GM18520 (cell line): ENCODE measurements at regions not wholly inside any gene's neighbourhood (a gene's known extent, or its start where the extent isn't known, plus 50 kb on each side); places are given as distances from the start of the nearest gene placed in this dataset.
A peak's percentile ranks its signal among the peaks of the same experiment; 100 is the strongest.
"Not testable (repeated sequence)": the region's sequence is repeated elsewhere in the genome, so short reads cannot be mapped to it uniquely, and the experiment has no call there.

Experiments
- ATAC-seq: cut with Tn5 transposase; IDR thresholded peaks from one replicate; pipeline ENCODE4 v1.9.1; 2021; ENCODE audit not compliant: unreplicated experiment

- ATAC-seq, result not testable (repeated sequence)
Observed at GRCh38 chr2:212786088-212786487, 247.5 kb upstream of the ERBB4 start.

- ATAC-seq, result peak; percentile 40
Observed at GRCh38 chr2:212777020-212777491, 238.5 kb upstream of the ERBB4 start.

- ATAC-seq, result no peak
Observed at GRCh38 chr2:212773808-212774339, 235.3 kb upstream of the ERBB4 start.

- no peak for ATAC-seq
Observed at GRCh38 chr2:212770240-212770639, 231.6 kb upstream of the ERBB4 start.

GRCh38 chr2:212766921-212767320 lies 228.3 kb upstream of the ERBB4 start:
- ATAC-seq, result no peak

GRCh38 chr2:212752730-212753351 lies 214.2 kb upstream of the ERBB4 start:
- ATAC-seq, result no peak

- ATAC-seq, result peak; percentile 95
Observed at GRCh38 chr2:212745359-212745758, 206.8 kb upstream of the ERBB4 start.

- no peak for ATAC-seq
Observed at GRCh38 chr2:212737392-212738172, 199.0 kb upstream of the ERBB4 start.

GRCh38 chr2:212736385-212736726 lies 197.8 kb upstream of the ERBB4 start:
- ATAC-seq, result no peak

- ATAC-seq, result no peak
Observed at GRCh38 chr2:212733273-212733672, 194.7 kb upstream of the ERBB4 start.

GRCh38 chr2:212732860-212733259 lies 194.3 kb upstream of the ERBB4 start:
- no peak for ATAC-seq

GRCh38 chr2:212730994-212731393 lies 192.4 kb upstream of the ERBB4 start:
- ATAC-seq, result peak; percentile 60

- ATAC-seq, result no peak
Observed at GRCh38 chr2:212728717-212729116, 190.1 kb upstream of the ERBB4 start.

- peak; percentile 50 for ATAC-seq
Observed at GRCh38 chr2:212727751-212728150, 189.1 kb upstream of the ERBB4 start.

GRCh38 chr2:212726403-212726802 lies 187.8 kb upstream of the ERBB4 start:
- ATAC-seq, result no peak

- ATAC-seq, result no peak
Observed at GRCh38 chr2:212725180-212725579, 186.6 kb upstream of the ERBB4 start.

GRCh38 chr2:212723226-212723625 lies 184.6 kb upstream of the ERBB4 start:
- no peak for ATAC-seq

GRCh38 chr2:212722046-212722445 lies 183.4 kb upstream of the ERBB4 start:
- ATAC-seq, result no peak

GRCh38 chr2:212721026-212721451 lies 182.4 kb upstream of the ERBB4 start:
- ATAC-seq, result no peak

- not testable (repeated sequence) for ATAC-seq
Observed at GRCh38 chr2:212715411-212715810, 176.8 kb upstream of the ERBB4 start.

- ATAC-seq, result no peak
Observed at GRCh38 chr2:212713681-212714080, 175.1 kb upstream of the ERBB4 start.

- no peak for ATAC-seq
Observed at GRCh38 chr2:212712991-212713390, 174.4 kb upstream of the ERBB4 start.
